Testis (tissue), 2 donors: ENCODE measurements at regions not wholly inside any gene's neighbourhood (a gene's known extent, or its start where the extent isn't known, plus 50 kb on each side); places are given as distances from the start of the nearest gene placed in this dataset.

Source experiments
- DNase-seq: peaks from one replicate; pipeline ENCODE4 v3.0.0-alpha.2; 2019
- H3K27ac ChIP-seq, 2 donors: fragments of 200-600 bp; sonication (generic); one replicate each; pipeline ENCODE4 v1.5.1; 2019
- H3K27me3 ChIP-seq: fragments of 200-600 bp; sonication (generic); one replicate; pipeline ENCODE4 v1.5.1; 2019
- H3K36me3 ChIP-seq: fragments of 200-600 bp; sonication (generic); one replicate; pipeline ENCODE4 v1.5.1; 2017; ENCODE audit warnings: low read depth; ENCODE audit errors: missing control alignments
- H3K4me1 ChIP-seq: fragments of 200-600 bp; sonication (generic); one replicate; pipeline ENCODE4 v1.5.1; 2019
- H3K4me3 ChIP-seq, 2 donors: fragments of 200-600 bp; sonication (generic); one replicate each; pipeline ENCODE4 v1.5.1; 2017 to 2019
- H3K9me3 ChIP-seq: fragments of 200-600 bp; sonication (generic); one replicate; pipeline ENCODE4 v1.5.1; 2017
- POLR2A ChIP-seq: fragments of 450-650 bp; IDR thresholded peaks from one replicate; pipeline ENCODE4 v1.6.1; 2017; ENCODE audit warnings: antibody characterized with exemption, mild to moderate bottlenecking, moderate library complexity
- WGBS, 2 donors: methylation state at CpG; one replicate each; pipeline ENCODE4 v1.1.5; 2018; 5-methylcytosine and 5-hydroxymethylcytosine counted together
- intact Hi-C: fragments of 100-400 bp; cut with DNase I; formaldehyde crosslinking; loops from one replicate; pipeline ENCODE4 v1.15.1; 2023; ENCODE audit warnings: low total_unique reads
- TF ChIP-seq, protein P1 (sequence below), 3 experiments: fragments of 450-650 bp in 2 of 3; fragments of 200-600 bp in 1 of 3; sonication (generic) in 1 of 3; IDR thresholded peaks; one replicate each; pipeline ENCODE4 v1.5.1; 2016 to 2019; ENCODE audit warnings: antibody characterized with exemption in 3 of 3, mild to moderate bottlenecking in 2 of 3, moderate library complexity in 1 of 3

DNA sequence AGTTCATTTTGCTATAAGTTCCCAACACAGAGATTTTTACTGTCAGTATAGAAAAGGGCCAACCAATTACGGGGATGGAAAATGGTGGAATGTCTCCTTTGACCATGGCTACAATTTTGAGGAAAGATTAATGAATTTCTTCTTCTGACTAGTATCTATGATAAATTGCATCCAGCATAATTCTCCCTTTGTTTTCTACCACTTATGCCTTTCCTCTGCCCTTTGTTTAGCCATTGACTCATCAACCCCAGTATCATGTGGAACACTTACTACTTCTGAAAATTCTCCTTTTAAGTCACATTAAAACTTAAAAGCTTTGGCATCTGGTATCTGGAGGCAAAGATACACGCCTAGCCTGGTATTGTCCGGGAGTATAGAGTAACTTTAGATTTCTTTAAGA is 92.9 kb upstream of the CADPS start:
- no peak overlapping the region for H3K27ac ChIP-seq
- no peaks in the 10 kb centered on the region for H3K4me1 ChIP-seq
- no peak for TF ChIP-seq POLR2A
- TF ChIP-seq, protein P1, sequence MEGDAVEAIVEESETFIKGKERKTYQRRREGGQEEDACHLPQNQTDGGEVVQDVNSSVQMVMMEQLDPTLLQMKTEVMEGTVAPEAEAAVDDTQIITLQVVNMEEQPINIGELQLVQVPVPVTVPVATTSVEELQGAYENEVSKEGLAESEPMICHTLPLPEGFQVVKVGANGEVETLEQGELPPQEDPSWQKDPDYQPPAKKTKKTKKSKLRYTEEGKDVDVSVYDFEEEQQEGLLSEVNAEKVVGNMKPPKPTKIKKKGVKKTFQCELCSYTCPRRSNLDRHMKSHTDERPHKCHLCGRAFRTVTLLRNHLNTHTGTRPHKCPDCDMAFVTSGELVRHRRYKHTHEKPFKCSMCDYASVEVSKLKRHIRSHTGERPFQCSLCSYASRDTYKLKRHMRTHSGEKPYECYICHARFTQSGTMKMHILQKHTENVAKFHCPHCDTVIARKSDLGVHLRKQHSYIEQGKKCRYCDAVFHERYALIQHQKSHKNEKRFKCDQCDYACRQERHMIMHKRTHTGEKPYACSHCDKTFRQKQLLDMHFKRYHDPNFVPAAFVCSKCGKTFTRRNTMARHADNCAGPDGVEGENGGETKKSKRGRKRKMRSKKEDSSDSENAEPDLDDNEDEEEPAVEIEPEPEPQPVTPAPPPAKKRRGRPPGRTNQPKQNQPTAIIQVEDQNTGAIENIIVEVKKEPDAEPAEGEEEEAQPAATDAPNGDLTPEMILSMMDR (IDR thresholded peaks at IDR 0.05) = no peak
- no peaks in the 10 kb centered on the region for H3K9me3 ChIP-seq
- DNase-seq = no peak
- no peak overlapping the region for H3K4me3 ChIP-seq
- H3K27me3 ChIP-seq = no peaks in the 10 kb centered on the region
- intact Hi-C loops = no loop called here
- WGBS, 2 donors = 84 to 86% methylated on average over 3 of the region's 3 CpGs
- H3K36me3 ChIP-seq = no peaks in the 10 kb centered on the region

DNA sequence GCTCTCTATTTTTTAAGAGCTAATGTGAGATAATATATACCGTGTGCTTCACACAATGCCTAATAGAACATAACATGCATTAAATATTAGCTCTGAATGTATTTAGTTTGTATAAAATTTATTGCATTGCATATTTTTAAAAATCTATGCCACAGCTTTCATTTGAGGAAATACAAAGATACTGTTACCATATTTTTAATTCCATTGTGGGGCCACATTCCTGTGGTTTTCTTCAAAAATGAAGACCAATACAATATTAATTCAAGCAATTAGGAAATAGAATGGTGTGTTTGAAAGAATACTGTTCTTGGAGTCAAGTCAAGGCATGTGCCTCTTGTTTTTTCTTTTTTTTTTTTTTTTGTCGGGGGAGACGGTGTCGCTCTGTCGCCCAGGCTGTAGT is 95.4 kb upstream of the CADPS start:
- DNase-seq = no peak
- Histone ChIP-seq H3K36me3 (no peaks in the 10 kb centered on the region), H3K4me1 (no peaks in the 10 kb centered on the region), H3K9me3 (no peaks in the 10 kb centered on the region), H3K4me3 (no peak overlapping the region), H3K27ac (no peak overlapping the region), H3K27me3 (no peaks in the 10 kb centered on the region)
- intact Hi-C loops = no loop called here
- WGBS, 2 donors = 88 to 91% methylated on average over 5 of the region's 5 CpGs
- TF ChIP-seq, protein P1 (IDR thresholded peaks at IDR 0.05) = no peak
- TF ChIP-seq POLR2A = no peak

DNA sequence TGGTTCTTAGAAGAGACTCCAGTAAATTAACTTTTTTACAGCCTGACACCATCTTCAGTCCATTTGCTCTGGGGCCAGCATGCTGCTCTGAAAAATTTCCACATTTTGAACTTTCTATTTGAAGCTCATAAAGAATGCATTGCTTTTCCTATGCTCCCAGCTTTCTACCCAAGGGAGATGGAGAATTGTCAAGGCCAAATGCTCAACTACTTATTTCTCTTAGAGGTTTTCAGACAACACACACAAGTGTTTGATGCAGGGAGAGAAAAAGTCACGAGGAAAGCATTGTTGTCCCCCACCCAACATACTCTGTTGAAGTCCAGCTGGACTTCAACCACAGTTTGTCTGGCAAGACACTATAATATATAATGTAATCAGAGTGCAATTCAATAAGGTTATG is 100.3 kb upstream of the CADPS start:
- no peaks in the 10 kb centered on the region for H3K36me3 ChIP-seq
- no peaks in the 10 kb centered on the region for H3K27me3 ChIP-seq
- TF ChIP-seq POLR2A = no peak
- TF ChIP-seq, protein P1 (IDR thresholded peaks at IDR 0.05) = no peak
- no peak overlapping the region for H3K4me3 ChIP-seq
- no peak overlapping the region for H3K27ac ChIP-seq
- intact Hi-C loops = no loop called here
- H3K9me3 ChIP-seq = no peaks in the 10 kb centered on the region
- DNase-seq = no peak
- 64 to 70% methylated on average over 1 of the region's 1 CpG for WGBS, 2 donors
- H3K4me1 ChIP-seq = no peaks in the 10 kb centered on the region

DNA sequence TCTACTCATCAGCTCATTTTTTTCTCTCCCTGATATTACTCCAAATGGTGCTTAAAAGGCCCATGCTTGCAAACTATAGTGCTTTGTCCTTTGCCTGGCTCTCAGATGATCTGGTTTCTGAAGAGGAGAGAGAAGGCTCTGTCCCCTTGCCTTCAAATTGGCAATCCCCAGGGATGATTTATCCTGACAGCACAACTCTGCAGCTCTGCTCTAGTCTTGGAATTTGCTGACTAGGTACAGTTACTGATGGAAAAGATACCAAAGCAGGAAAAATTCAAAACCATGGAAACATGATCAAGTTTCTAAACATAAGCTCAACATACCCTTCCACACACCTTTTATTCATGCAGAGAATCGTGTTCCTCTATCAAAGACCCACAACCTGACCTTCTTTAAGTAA is 106.7 kb upstream of the CADPS start:
- intact Hi-C loops = no loop called here

More for the DNA sequence above, 106.7 kb upstream of the CADPS start:
- no peak overlapping the region for H3K4me3 ChIP-seq
- no peak overlapping the region for H3K27ac ChIP-seq
- no peaks in the 10 kb centered on the region for H3K4me1 ChIP-seq
- H3K27me3 ChIP-seq = no peaks in the 10 kb centered on the region
- 0 to 19% methylated on average over 1 of the region's 1 CpG for WGBS, 2 donors
- TF ChIP-seq, protein P1 (IDR thresholded peaks at IDR 0.05) = no peak
- TF ChIP-seq POLR2A = no peak
- no peak for DNase-seq
- H3K36me3 ChIP-seq = no peaks in the 10 kb centered on the region
- no peaks in the 10 kb centered on the region for H3K9me3 ChIP-seq
